ENCODE measurements at regions not wholly inside any gene's neighbourhood (a gene's known extent, or its start where the extent isn't known, plus 50 kb on each side); places are given as distances from the start of the nearest gene placed in this dataset.
A peak's percentile ranks its signal among the peaks of the same experiment; 100 is the strongest.
"Not testable (repeated sequence)": the region's sequence is repeated elsewhere in the genome, so short reads cannot be mapped to it uniquely, and the experiment has no call there.

DNA sequence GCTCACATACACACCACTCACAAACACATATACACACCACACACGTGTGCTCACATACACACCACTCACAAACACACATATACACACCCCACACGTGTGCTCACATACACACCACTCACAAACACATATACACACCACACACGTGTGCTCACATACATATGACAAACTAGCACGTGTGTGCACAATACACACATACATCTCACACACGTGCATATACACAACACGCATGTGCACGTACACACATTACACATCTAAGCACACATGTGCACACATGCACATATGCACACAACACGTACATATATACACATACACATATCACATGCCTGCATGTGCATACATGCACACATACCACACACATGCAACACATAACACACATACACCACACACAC lies 78.3 kb upstream of the FOXK1 start:
- no peak for DNase-seq (ENCODE audit: low read depth)
- TF ChIP-seq MYC (IDR thresholded peaks at IDR 0.05; ENCODE audit: low read depth, low read length) (no peak), POLR2A (IDR thresholded peaks at IDR 0.05; ENCODE audit: extremely low read depth, insufficient read length) (no peak)
- TF ChIP-seq, protein P1, sequence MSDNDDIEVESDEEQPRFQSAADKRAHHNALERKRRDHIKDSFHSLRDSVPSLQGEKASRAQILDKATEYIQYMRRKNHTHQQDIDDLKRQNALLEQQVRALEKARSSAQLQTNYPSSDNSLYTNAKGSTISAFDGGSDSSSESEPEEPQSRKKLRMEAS (IDR thresholded peaks at IDR 0.05; ENCODE audit: low read depth, low read length), result no peak; the same call in 1 of the 2 replicates
- TF ChIP-seq, protein P2, sequence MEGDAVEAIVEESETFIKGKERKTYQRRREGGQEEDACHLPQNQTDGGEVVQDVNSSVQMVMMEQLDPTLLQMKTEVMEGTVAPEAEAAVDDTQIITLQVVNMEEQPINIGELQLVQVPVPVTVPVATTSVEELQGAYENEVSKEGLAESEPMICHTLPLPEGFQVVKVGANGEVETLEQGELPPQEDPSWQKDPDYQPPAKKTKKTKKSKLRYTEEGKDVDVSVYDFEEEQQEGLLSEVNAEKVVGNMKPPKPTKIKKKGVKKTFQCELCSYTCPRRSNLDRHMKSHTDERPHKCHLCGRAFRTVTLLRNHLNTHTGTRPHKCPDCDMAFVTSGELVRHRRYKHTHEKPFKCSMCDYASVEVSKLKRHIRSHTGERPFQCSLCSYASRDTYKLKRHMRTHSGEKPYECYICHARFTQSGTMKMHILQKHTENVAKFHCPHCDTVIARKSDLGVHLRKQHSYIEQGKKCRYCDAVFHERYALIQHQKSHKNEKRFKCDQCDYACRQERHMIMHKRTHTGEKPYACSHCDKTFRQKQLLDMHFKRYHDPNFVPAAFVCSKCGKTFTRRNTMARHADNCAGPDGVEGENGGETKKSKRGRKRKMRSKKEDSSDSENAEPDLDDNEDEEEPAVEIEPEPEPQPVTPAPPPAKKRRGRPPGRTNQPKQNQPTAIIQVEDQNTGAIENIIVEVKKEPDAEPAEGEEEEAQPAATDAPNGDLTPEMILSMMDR (IDR thresholded peaks at IDR 0.05; ENCODE audit: low read depth, low read length), result no peak
- no peak overlapping the region for H3K4me3 ChIP-seq (ENCODE audit: low read depth, low read length)

DNA sequence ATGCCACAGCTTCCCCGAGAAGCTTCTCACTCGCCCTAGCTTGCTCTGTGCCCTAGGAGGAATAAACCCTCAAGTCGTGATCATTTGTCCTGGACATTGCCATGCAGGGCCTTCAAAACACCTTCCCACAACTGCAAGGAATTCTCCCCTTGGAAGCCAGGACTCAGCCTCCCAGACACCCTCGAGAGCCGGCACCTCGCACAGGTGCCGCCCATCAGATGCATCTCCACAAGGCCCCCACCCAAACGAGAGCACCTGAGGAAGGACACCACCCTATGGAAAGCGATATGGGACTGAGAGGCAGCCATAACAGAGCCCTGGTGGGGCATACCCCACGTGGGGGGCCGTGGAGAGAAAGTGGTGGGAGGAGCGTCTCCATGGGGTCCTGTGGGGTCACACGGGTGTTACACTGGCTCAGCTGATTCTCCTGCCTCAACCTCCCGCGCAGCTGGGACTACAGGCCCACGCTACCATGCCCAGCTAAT lies 77.6 kb upstream of the FOXK1 start:
- H3K4me3 ChIP-seq (ENCODE audit: low read depth, low read length), result no peak overlapping the region
- no peak for DNase-seq (ENCODE audit: low read depth)
- TF ChIP-seq MYC (IDR thresholded peaks at IDR 0.05; ENCODE audit: low read depth, low read length) (no peak), POLR2A (IDR thresholded peaks at IDR 0.05; ENCODE audit: extremely low read depth, insufficient read length) (no peak)
- TF ChIP-seq, protein P1 (IDR thresholded peaks at IDR 0.05; ENCODE audit: low read depth, low read length), result no peak
- TF ChIP-seq, protein P2 (IDR thresholded peaks at IDR 0.05; ENCODE audit: low read depth, low read length), result no peak

DNA sequence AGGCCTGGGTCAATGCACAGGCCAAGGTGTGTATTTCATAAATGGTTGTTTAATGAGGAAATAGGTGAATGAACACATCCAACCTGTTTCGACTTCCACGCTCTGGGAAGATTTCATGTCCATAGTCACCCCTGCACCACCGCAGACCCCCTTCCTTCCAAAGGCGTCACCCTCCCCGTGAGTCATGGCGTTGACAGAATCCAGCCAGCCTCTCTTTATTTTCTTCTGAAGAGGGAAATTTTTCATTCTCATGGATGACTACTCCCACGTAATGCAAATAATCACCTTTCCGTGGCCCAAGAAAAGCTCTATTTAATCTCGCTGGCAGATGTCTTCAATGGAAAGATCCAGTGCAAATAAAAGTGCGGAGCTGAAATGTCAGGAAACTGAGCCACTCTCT lies 75.3 kb upstream of the FOXK1 start:
- TF ChIP-seq POLR2A (IDR thresholded peaks at IDR 0.05; ENCODE audit: extremely low read depth, insufficient read length) (no peak), MYC (IDR thresholded peaks at IDR 0.05; ENCODE audit: low read depth, low read length) (no peak)
- TF ChIP-seq, protein P1 (IDR thresholded peaks at IDR 0.05; ENCODE audit: low read depth, low read length), result no peak
- TF ChIP-seq, protein P2 (IDR thresholded peaks at IDR 0.05; ENCODE audit: low read depth, low read length), result no peak
- DNase-seq (ENCODE audit: low read depth), result no peak
- no peak overlapping the region for H3K4me3 ChIP-seq (ENCODE audit: low read depth, low read length)

DNA sequence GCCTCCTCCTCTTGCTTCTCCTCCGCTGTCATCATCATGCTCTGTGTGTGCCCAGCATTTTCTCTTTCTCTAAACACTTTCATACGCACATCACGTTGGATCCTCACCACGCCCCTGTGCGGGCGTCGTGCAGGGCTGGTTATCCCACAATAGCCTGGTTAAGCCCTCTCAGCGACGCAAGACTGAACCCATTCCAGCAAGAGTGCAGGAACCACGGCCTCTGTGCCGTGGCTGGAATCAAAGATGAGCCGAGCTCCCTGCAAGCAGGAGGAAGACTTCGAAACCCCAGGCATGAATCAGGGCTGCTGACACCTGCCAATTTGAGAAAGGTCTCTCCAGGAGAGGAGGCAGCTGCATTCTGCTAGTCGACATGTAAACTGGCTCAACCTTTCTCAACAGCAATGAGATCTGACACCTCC lies 74.8 kb upstream of the FOXK1 start:
- TF ChIP-seq POLR2A (IDR thresholded peaks at IDR 0.05; ENCODE audit: extremely low read depth, insufficient read length) (no peak), MYC (IDR thresholded peaks at IDR 0.05; ENCODE audit: low read depth, low read length) (no peak)
- TF ChIP-seq, protein P2 (IDR thresholded peaks at IDR 0.05; ENCODE audit: low read depth, low read length), result no peak
- TF ChIP-seq, protein P1 (IDR thresholded peaks at IDR 0.05; ENCODE audit: low read depth, low read length), result no peak
- no peak overlapping the region for H3K4me3 ChIP-seq (ENCODE audit: low read depth, low read length)
- no peak for DNase-seq (ENCODE audit: low read depth)

DNA sequence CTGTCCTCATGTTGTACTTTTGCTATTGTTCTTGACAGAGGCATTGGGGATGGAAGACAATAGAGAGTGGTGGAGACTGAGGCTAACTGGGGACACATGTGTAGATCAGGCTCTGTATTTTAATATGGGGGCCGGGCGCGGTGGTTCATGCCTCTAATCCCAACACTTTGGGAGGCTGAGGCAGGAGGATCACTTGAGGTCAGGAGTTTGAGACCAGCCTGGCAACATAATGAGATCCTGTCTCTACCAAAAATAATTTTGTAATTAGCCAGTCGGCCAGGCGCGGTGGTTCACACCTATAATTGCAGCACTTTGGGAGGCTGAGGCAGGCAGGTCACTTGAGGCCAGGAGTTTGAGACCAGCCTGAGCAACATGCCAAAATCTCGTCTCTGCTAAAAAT lies 72.5 kb upstream of the FOXK1 start:
- H3K4me3 ChIP-seq (ENCODE audit: low read depth, low read length); DNase-seq (ENCODE audit: low read depth): not testable (repeated sequence)

DNA sequence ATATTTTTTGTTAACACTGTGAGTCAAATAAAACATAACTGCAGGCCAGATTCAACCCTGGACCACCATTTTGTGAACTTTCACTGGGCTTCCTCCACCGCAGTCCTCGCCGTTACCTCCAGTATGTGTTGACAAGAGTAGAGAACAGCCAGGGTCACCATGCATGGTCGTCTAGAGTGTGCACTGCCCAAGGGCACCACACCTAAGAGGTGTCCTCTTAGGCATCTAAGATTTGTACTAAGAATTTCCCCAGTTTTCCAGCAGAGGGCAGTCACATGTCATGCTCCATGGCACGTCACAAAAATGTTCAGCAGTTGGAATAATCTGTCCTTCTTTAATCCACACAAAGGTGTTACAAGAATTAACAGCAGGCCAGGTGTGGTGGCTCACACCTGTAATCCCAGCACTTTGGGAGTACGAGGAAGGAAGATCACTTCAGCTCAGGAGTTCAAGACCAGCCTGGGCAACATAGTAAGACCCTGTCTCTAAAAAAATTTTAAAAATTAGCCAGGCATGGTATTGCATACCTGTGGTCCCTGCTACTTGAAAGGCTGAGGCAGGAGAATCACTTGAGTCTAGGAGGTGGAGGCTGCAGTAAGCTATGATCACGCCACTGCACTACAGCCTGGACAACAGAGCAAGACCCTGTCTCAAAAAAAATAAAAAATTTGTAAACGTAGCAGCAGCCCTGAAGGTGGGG lies 71.2 kb upstream of the FOXK1 start:
- DNase-seq (ENCODE audit: low read depth), result peak; percentile 81

More for the DNA sequence above, 71.2 kb upstream of the FOXK1 start:
- H3K4me3 ChIP-seq (ENCODE audit: low read depth, low read length), result no peak overlapping the region
- TF ChIP-seq POLR2A (IDR thresholded peaks at IDR 0.05; ENCODE audit: extremely low read depth, insufficient read length) (no peak), MYC (IDR thresholded peaks at IDR 0.05; ENCODE audit: low read depth, low read length) (no peak)
- TF ChIP-seq, protein P1 (IDR thresholded peaks at IDR 0.05; ENCODE audit: low read depth, low read length), result peak; percentile 87
- TF ChIP-seq, protein P2 (IDR thresholded peaks at IDR 0.05; ENCODE audit: low read depth, low read length), result peak; percentile 83

All from NB4 (cell line).